ENCODE measurements at regions not wholly inside any gene's neighbourhood (a gene's known extent, or its start where the extent isn't known, plus 50 kb on each side); places are given as distances from the start of the nearest gene placed in this dataset.

GRCh38 chr1:234941321-234942011, 187.2 kb downstream of the TOMM20 start:
- intact Hi-C loops (cut with micrococcal nuclease), result no loop called here

GRCh38 chr1:234940841-234941240, 187.8 kb downstream of the TOMM20 start:
- intact Hi-C loops (cut with micrococcal nuclease), result no loop called here

- intact Hi-C loops (cut with micrococcal nuclease), result no loop called here
These were observed 189.7 kb downstream of the TOMM20 start for GRCh38 chr1:234938924-234939323.

GRCh38 chr1:234938135-234938534, 190.5 kb downstream of the TOMM20 start:
- intact Hi-C loops (cut with micrococcal nuclease), result no loop called here

GRCh38 chr1:234936612-234937389, 191.8 kb downstream of the TOMM20 start:
- intact Hi-C loops (cut with micrococcal nuclease), result no loop called here

- intact Hi-C loops (cut with micrococcal nuclease), result no loop called here
These were observed 194.0 kb downstream of the TOMM20 start for GRCh38 chr1:234934611-234935033.

GRCh38 chr1:234933475-234933874, 195.2 kb downstream of the TOMM20 start:
- intact Hi-C loops (cut with micrococcal nuclease), result no loop called here

GRCh38 chr1:234932511-234933430, 195.9 kb downstream of the TOMM20 start:
- intact Hi-C loops (cut with micrococcal nuclease), result no loop called here

GRCh38 chr1:234932106-234932505, 196.5 kb downstream of the TOMM20 start:
- intact Hi-C loops (cut with micrococcal nuclease), result no loop called here

GRCh38 chr1:234931404-234931973, 197.1 kb downstream of the TOMM20 start:
- intact Hi-C loops (cut with micrococcal nuclease), result no loop called here

GRCh38 chr1:234929369-234929768, 199.3 kb downstream of the TOMM20 start:
- intact Hi-C loops (cut with micrococcal nuclease), result loop anchor here (5.0 kb wide), 2 partner anchors 207 to 432 kb away; no protein-coding TSS in a partner anchor

GRCh38 chr1:234928642-234929041, 200.0 kb downstream of the TOMM20 start:
- intact Hi-C loops (cut with micrococcal nuclease), result loop anchor here (5.0 kb wide), 2 partner anchors 206 to 431 kb away; no protein-coding TSS in a partner anchor

- intact Hi-C loops (cut with micrococcal nuclease), result loop anchor here (2.0 to 5.0 kb wide), 5 partner anchors 51 to 431 kb away; partner anchors contain the start of gene IRF2BP2
These were observed 200.5 kb downstream of the TOMM20 start for GRCh38 chr1:234927971-234928640.

GRCh38 chr1:234927312-234927970, 201.2 kb downstream of the TOMM20 start:
- intact Hi-C loops (cut with micrococcal nuclease), result loop anchor here (2.0 to 5.0 kb wide), 5 partner anchors 51 to 430 kb away; partner anchors contain the start of gene IRF2BP2

GRCh38 chr1:234926559-234927311, 201.9 kb downstream of the TOMM20 start:
- intact Hi-C loops (cut with micrococcal nuclease), result loop anchor here (1.0 to 5.0 kb wide), 9 partner anchors 37 to 429 kb away; partner anchors contain the start of gene IRF2BP2

GRCh38 chr1:234926264-234926558, 202.4 kb downstream of the TOMM20 start:
- intact Hi-C loops (cut with micrococcal nuclease), result loop anchor here (1.0 to 5.0 kb wide), 9 partner anchors 37 to 429 kb away; partner anchors contain the start of gene IRF2BP2

GRCh38 chr1:234925440-234926263, 203.0 kb downstream of the TOMM20 start:
- intact Hi-C loops (cut with micrococcal nuclease), result loop anchor here (1.0 to 5.0 kb wide), 9 partner anchors 38 to 428 kb away; partner anchors contain the start of gene IRF2BP2
